ENCODE measurements at regions not wholly inside any gene's neighbourhood (a gene's known extent, or its start where the extent isn't known, plus 50 kb on each side); places are given as distances from the start of the nearest gene placed in this dataset.

GRCh38 chr20:50335105-50335504 is 144.5 kb downstream of the CEBPB start:
- Histone ChIP-seq H3K27me3 (replicated peaks; ENCODE audit: insufficient read depth) (no peaks in the 10 kb centered on the region), H3K36me3 (no peaks in the 10 kb centered on the region), H3K4me3 (no peak overlapping the region), H3K27ac (no peak overlapping the region), H3K4me1 (ENCODE audit: control insufficient read depth in 1 of 2, low read depth in 2 of 2) (peaks cover 2 to 8% of the 10 kb centered on the region in 2 donors), H3K9me3 (no peaks in the 10 kb centered on the region)
- TF ChIP-seq, protein P1, sequence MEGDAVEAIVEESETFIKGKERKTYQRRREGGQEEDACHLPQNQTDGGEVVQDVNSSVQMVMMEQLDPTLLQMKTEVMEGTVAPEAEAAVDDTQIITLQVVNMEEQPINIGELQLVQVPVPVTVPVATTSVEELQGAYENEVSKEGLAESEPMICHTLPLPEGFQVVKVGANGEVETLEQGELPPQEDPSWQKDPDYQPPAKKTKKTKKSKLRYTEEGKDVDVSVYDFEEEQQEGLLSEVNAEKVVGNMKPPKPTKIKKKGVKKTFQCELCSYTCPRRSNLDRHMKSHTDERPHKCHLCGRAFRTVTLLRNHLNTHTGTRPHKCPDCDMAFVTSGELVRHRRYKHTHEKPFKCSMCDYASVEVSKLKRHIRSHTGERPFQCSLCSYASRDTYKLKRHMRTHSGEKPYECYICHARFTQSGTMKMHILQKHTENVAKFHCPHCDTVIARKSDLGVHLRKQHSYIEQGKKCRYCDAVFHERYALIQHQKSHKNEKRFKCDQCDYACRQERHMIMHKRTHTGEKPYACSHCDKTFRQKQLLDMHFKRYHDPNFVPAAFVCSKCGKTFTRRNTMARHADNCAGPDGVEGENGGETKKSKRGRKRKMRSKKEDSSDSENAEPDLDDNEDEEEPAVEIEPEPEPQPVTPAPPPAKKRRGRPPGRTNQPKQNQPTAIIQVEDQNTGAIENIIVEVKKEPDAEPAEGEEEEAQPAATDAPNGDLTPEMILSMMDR (IDR thresholded peaks at IDR 0.05), result no peak
- DNase-seq (ENCODE audit: low spot score) (no peak), ATAC-seq (ENCODE audit: insufficient number of reproducible peaks, low FRiP score, low read depth) (no peak)

DNA sequence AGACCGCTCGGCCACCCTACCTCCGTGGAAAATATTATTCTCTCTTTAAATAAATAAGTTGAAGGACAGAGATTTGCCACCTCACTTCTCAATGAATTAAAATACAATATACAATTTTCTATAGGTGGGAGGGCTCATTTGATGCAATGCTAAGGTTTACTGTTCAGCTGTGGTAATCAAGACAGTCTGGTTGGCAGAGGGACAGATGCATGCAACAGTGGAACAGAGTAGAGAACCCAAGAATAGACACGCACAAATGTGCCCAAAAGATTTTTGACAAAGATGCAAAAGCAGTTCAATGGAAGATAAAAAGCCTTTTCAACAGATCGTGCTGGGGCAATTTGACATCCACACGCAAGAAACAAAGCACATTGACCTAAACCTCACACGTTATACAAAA is 145.2 kb downstream of the CEBPB start:
- Histone ChIP-seq H3K36me3 (no peaks in the 10 kb centered on the region), H3K4me1 (ENCODE audit: control insufficient read depth in 1 of 2, low read depth in 2 of 2) (peaks cover 2 to 8% of the 10 kb centered on the region in 2 donors), H3K27me3 (replicated peaks; ENCODE audit: insufficient read depth) (no peaks in the 10 kb centered on the region), H3K9me3 (no peaks in the 10 kb centered on the region), H3K4me3 (no peak overlapping the region), H3K27ac (no peak overlapping the region)
- DNase-seq (ENCODE audit: low spot score) (no peak), ATAC-seq (ENCODE audit: insufficient number of reproducible peaks, low FRiP score, low read depth) (no peak)
- TF ChIP-seq, protein P1 (IDR thresholded peaks at IDR 0.05), result no peak

GRCh38 chr20:50336661-50337060 is 146.0 kb downstream of the CEBPB start:
- Histone ChIP-seq H3K9me3 (no peaks in the 10 kb centered on the region), H3K27ac (no peak overlapping the region), H3K36me3 (no peaks in the 10 kb centered on the region), H3K4me3 (no peak overlapping the region), H3K27me3 (replicated peaks; ENCODE audit: insufficient read depth) (no peaks in the 10 kb centered on the region), H3K4me1 (ENCODE audit: control insufficient read depth in 1 of 2, low read depth in 2 of 2) (peaks cover 2 to 8% of the 10 kb centered on the region in 2 donors)
- ATAC-seq (ENCODE audit: insufficient number of reproducible peaks, low FRiP score, low read depth), result no peak
- no peak for DNase-seq (ENCODE audit: low spot score)
- TF ChIP-seq, protein P1 (IDR thresholded peaks at IDR 0.05), result no peak

GRCh38 chr20:50337521-50338466 is 147.2 kb downstream of the CEBPB start:
- H3K36me3 ChIP-seq, result no peaks in the 10 kb centered on the region
- DNase-seq (ENCODE audit: low spot score), result no peak
- TF ChIP-seq, protein P1 (IDR thresholded peaks at IDR 0.05), result no peak
- H3K27ac ChIP-seq, result no peak overlapping the region
- H3K9me3 ChIP-seq, result no peaks in the 10 kb centered on the region
- peaks cover 2 to 8% of the 10 kb centered on the region in 2 donors for H3K4me1 ChIP-seq (ENCODE audit: control insufficient read depth in 1 of 2, low read depth in 2 of 2)
- no peak for ATAC-seq (ENCODE audit: insufficient number of reproducible peaks, low FRiP score, low read depth)
- H3K27me3 ChIP-seq (replicated peaks; ENCODE audit: insufficient read depth), result no peaks in the 10 kb centered on the region
- H3K4me3 ChIP-seq, result no peak overlapping the region

DNA sequence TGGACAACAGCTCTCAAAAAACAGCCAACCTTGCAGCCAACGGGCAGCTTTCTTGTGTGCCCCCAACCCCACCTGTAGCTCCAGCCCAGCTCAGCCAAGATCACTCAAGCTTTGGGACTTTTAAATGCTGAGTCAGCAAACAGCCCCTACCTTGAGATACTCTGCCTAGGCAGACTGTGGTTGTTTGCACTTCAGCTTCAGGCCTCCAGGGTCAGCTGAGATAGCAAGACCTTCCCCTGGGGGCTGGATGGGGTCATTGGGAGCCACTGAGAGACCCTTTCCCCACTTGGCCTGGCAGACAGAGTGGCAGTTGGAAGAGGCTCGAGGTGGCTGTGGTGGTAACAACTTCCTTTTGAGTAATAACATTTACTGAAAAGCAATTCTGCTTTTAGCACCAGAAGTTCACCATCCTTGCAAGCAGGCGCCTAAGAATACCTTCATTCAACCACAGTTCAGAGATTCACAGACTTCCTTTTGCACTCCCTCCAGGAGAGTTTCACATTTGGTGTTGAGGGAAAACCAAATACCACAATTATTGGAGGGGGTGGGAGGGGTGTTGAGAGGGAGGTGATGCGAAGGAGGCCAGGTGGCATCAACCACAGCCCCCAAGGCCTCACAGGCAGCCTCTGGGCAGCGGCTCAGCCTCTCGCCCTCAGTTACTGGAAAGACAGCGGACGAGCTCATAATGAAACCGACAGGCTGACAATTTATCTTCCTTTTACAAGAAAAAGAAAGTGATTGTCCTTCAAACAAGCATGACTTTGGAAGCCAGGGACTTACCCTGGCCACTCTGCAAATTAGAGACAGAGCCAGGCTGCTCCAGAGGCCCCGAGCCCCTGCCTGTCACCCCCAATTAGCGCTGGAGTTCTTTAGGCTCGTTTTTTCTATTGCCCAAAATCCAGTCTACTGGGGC is 148.1 kb downstream of the CEBPB start:
- DNase-seq (ENCODE audit: low spot score) (no peak), ATAC-seq (ENCODE audit: insufficient number of reproducible peaks, low FRiP score, low read depth) (no peak)
- Histone ChIP-seq H3K36me3 (no peaks in the 10 kb centered on the region), H3K4me1 (ENCODE audit: control insufficient read depth in 1 of 2, low read depth in 2 of 2) (peaks cover 2 to 8% of the 10 kb centered on the region in 2 donors), H3K27ac (peak overlapping the region in 1 of 2 donors; percentile 34), H3K9me3 (no peaks in the 10 kb centered on the region), H3K4me3 (peak overlapping the region; percentile 26), H3K27me3 (replicated peaks; ENCODE audit: insufficient read depth) (no peaks in the 10 kb centered on the region)
- TF ChIP-seq, protein P1 (IDR thresholded peaks at IDR 0.05), result no peak
